PC-9 (cell line): ENCODE measurements at regions not wholly inside any gene's neighbourhood (a gene's known extent, or its start where the extent isn't known, plus 50 kb on each side); places are given as distances from the start of the nearest gene placed in this dataset.
A peak's percentile ranks its signal among the peaks of the same experiment; 100 is the strongest.

Source experiments
- BruUV-seq: library from RNA; stranded (reverse); fragments of 400-500 nt; replicated peaks from 2 replicates; lab custom pipeline; 2021; lab: Mats Ljungman, UMichigan
- CTCF ChIA-PET: fragments of 300-600 bp; sonication (Branson Sonifier 250); formaldehyde crosslinking; loops from one replicate; lab custom pipeline; 2022; ENCODE audit warnings: antibody characterized with exemption; lab: Charles Lee
- POLR2A ChIA-PET: fragments of 300-600 bp; sonication (Branson Sonifier 250); formaldehyde crosslinking; loops from one replicate; lab custom pipeline; 2022; ENCODE audit warnings: antibody characterized with exemption; ENCODE audit not compliant: unreplicated experiment; lab: Charles Lee
- DNase-seq, 2 experiments: peaks; one replicate each; pipeline versions ENCODE4 v3.0.0 to v3.0.0-alpha.2; 2015 to 2022; ENCODE audit warnings: mixed read lengths in 1 of 2
- H2AFZ ChIP-seq: fragments of 200-600 bp; sonication (generic); 2 replicates; pipeline ENCODE4 v1.8.1; 2017; ENCODE audit warnings: antibody characterized with exemption
- H3F3A ChIP-seq: fragments of 200-600 bp; sonication (generic); 2 replicates; pipeline ENCODE4 v1.8.1; 2017; ENCODE audit warnings: antibody characterized with exemption, mild to moderate bottlenecking, low read depth; ENCODE audit not compliant: insufficient read depth
- H3K27ac ChIP-seq: fragments of 200-600 bp; sonication (generic); 2 replicates; pipeline ENCODE4 v1.6.1; 2016; ENCODE audit warnings: mixed run types
- H3K27me3 ChIP-seq: fragments of 200-600 bp; sonication (generic); 2 replicates; pipeline ENCODE4 v1.6.1; 2016; ENCODE audit warnings: low read depth, mixed run types; ENCODE audit not compliant: insufficient read depth
- H3K36me3 ChIP-seq: fragments of 200-600 bp; sonication (generic); 2 replicates; pipeline ENCODE4 v1.6.1; 2016; ENCODE audit warnings: low read depth, mixed run types
- H3K4me1 ChIP-seq: fragments of 200-600 bp; sonication (generic); replicated peaks from 2 replicates; pipeline ENCODE4 v1.6.1; 2016; ENCODE audit warnings: mixed run types; ENCODE audit not compliant: insufficient read depth
- H3K4me2 ChIP-seq: fragments of 200-600 bp; sonication (generic); 2 replicates; pipeline ENCODE4 v1.6.1; 2017; ENCODE audit warnings: mixed run types
- H3K4me3 ChIP-seq: fragments of 200-600 bp; sonication (generic); 2 replicates; pipeline ENCODE4 v1.6.1; 2016; ENCODE audit warnings: mixed run types
- H3K79me2 ChIP-seq: fragments of 200-600 bp; sonication (generic); 2 replicates; pipeline ENCODE4 v1.6.1; 2017; ENCODE audit warnings: low read depth, mixed run types
- H3K9me2 ChIP-seq: fragments of 200-600 bp; sonication (generic); 2 replicates; pipeline ENCODE4 v1.8.1; 2017; ENCODE audit warnings: mild to moderate bottlenecking; ENCODE audit not compliant: insufficient read depth
- H3K9me3 ChIP-seq: fragments of 200-600 bp; sonication (generic); 2 replicates; pipeline ENCODE4 v1.8.1; 2016; ENCODE audit warnings: low read depth; ENCODE audit not compliant: insufficient read depth
- H4K20me1 ChIP-seq: fragments of 200-600 bp; sonication (generic); 2 replicates; pipeline ENCODE4 v1.8.1; 2017; ENCODE audit not compliant: insufficient read depth
- EZH2 ChIP-seq: fragments of 200-600 bp; sonication (generic); IDR thresholded peaks from 2 replicates; pipeline ENCODE4 v1.8.0; 2017; ENCODE audit warnings: antibody characterized with exemption, low read depth
- intact Hi-C: fragments of 100-400 bp; cut with micrococcal nuclease; formaldehyde crosslinking; loops from one replicate; pipeline ENCODE4 v1.10.0; 2022; ENCODE audit not compliant: unreplicated experiment
- TF ChIP-seq, protein P1 (sequence below): fragments of 200-600 bp; sonication (generic); conservative IDR thresholded peaks from 2 replicates; pipeline ENCODE4 v1.6.1; 2017; ENCODE audit warnings: mixed run types, antibody characterized with exemption, mild to moderate bottlenecking, moderate library complexity

GRCh38 chr4:184895012-184895695, 69.4 kb upstream of the ACSL1 start:
- Histone ChIP-seq H3K9me3 (no peaks in the 10 kb centered on the region), H2AFZ (no peak overlapping the region), H4K20me1 (no peaks in the 10 kb centered on the region), H3K27ac (peak overlapping the region; percentile 92), H3K4me2 (peak overlapping the region; percentile 78), H3F3A (peaks cover 25% of the 10 kb centered on the region), H3K27me3 (no peaks in the 10 kb centered on the region), H3K4me1 (peaks cover 58% of the 10 kb centered on the region), H3K79me2 (no peaks in the 10 kb centered on the region), H3K9me2 (no peaks in the 10 kb centered on the region), H3K4me3 (peak overlapping the region; percentile 42; the same call in 1 of the 2 replicates), H3K36me3 (no peaks in the 10 kb centered on the region)
- ChIA-PET CTCF (no interaction called here), POLR2A (no interaction called here)
- intact Hi-C loops: loop anchor here (10.0 kb wide), 1 partner anchor 70 kb away; the partner anchor contains the start of gene ACSL1
- TF ChIP-seq, protein P1, sequence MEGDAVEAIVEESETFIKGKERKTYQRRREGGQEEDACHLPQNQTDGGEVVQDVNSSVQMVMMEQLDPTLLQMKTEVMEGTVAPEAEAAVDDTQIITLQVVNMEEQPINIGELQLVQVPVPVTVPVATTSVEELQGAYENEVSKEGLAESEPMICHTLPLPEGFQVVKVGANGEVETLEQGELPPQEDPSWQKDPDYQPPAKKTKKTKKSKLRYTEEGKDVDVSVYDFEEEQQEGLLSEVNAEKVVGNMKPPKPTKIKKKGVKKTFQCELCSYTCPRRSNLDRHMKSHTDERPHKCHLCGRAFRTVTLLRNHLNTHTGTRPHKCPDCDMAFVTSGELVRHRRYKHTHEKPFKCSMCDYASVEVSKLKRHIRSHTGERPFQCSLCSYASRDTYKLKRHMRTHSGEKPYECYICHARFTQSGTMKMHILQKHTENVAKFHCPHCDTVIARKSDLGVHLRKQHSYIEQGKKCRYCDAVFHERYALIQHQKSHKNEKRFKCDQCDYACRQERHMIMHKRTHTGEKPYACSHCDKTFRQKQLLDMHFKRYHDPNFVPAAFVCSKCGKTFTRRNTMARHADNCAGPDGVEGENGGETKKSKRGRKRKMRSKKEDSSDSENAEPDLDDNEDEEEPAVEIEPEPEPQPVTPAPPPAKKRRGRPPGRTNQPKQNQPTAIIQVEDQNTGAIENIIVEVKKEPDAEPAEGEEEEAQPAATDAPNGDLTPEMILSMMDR: no peak
- no peak for TF ChIP-seq EZH2
- DNase-seq: no peak
- BruUV-seq: no TSS peak

GRCh38 chr4:184896868-184897715, 71.3 kb upstream of the ACSL1 start:
- Histone ChIP-seq H2AFZ (no peak overlapping the region), H3F3A (peaks cover 25% of the 10 kb centered on the region), H3K4me3 (no peak overlapping the region), H3K36me3 (no peaks in the 10 kb centered on the region), H3K9me3 (no peaks in the 10 kb centered on the region), H3K4me1 (peaks cover 58% of the 10 kb centered on the region), H3K4me2 (peak overlapping the region; percentile 34; the same call in 1 of the 2 replicates), H3K9me2 (no peaks in the 10 kb centered on the region), H4K20me1 (no peaks in the 10 kb centered on the region), H3K27me3 (no peaks in the 10 kb centered on the region), H3K27ac (peak overlapping the region; percentile 46), H3K79me2 (no peaks in the 10 kb centered on the region)
- BruUV-seq: no TSS peak
- ChIA-PET CTCF (interaction anchor here (0.6 kb wide), 1 partner anchor 14 kb away, joined by 3 read pairs; no protein-coding TSS in a partner anchor), POLR2A (no interaction called here)
- no peak for TF ChIP-seq EZH2
- TF ChIP-seq, protein P1: no peak
- DNase-seq: no peak
- intact Hi-C loops: loop anchor here (10.0 kb wide), 1 partner anchor 72 kb away; the partner anchor contains the start of gene ACSL1

- no peaks in the 10 kb centered on the region for H3K36me3 ChIP-seq
- no TSS peak for BruUV-seq
- TF ChIP-seq, protein P1: no peak
- TF ChIP-seq EZH2: no peak
- ChIA-PET CTCF (interaction anchor here (0.6 kb wide), 1 partner anchor 14 kb away, joined by 3 read pairs; no protein-coding TSS in a partner anchor), POLR2A (no interaction called here)
- no peak overlapping the region for H3K4me2 ChIP-seq
- no peak overlapping the region for H3K4me3 ChIP-seq
- H3K79me2 ChIP-seq: no peaks in the 10 kb centered on the region
- H3F3A ChIP-seq: peaks cover 22% of the 10 kb centered on the region
- peaks cover 56% of the 10 kb centered on the region for H3K4me1 ChIP-seq
- H2AFZ ChIP-seq: no peak overlapping the region
- H3K9me3 ChIP-seq: no peaks in the 10 kb centered on the region
- H3K27me3 ChIP-seq: no peaks in the 10 kb centered on the region
- no peak overlapping the region for H3K27ac ChIP-seq
- intact Hi-C loops: loop anchor here (10.0 kb wide), 1 partner anchor 73 kb away; the partner anchor contains the start of gene ACSL1
- no peak for DNase-seq
- H3K9me2 ChIP-seq: no peaks in the 10 kb centered on the region
- no peaks in the 10 kb centered on the region for H4K20me1 ChIP-seq
Measured at GRCh38 chr4:184897895-184898294, 72.1 kb upstream of the ACSL1 start.
